Fibroblast of the conjunctiva (primary cell): ENCODE measurements at regions not wholly inside any gene's neighbourhood (a gene's known extent, or its start where the extent isn't known, plus 50 kb on each side); places are given as distances from the start of the nearest gene placed in this dataset.
"Not testable (repeated sequence)": the region's sequence is repeated elsewhere in the genome, so short reads cannot be mapped to it uniquely, and the experiment has no call there.

Experiments
- DNase-seq: peaks from one replicate; pipeline ENCODE4 v3.0.0-alpha.2; 2010; ENCODE audit warnings: low read depth

GRCh38 chr2:142575561-142575960 lies 301.9 kb upstream of the KYNU start:
- no peak for DNase-seq

- no peak for DNase-seq
Observed at GRCh38 chr2:142574388-142574787, 303.1 kb upstream of the KYNU start.

- DNase-seq, result no peak
Observed at GRCh38 chr2:142572346-142573132, 304.9 kb upstream of the KYNU start.

GRCh38 chr2:142571934-142572333 lies 305.5 kb upstream of the KYNU start:
- no peak for DNase-seq

GRCh38 chr2:142562900-142563299 lies 314.6 kb upstream of the KYNU start:
- no peak for DNase-seq

GRCh38 chr2:142561656-142562055 lies 315.8 kb upstream of the KYNU start:
- no peak for DNase-seq

GRCh38 chr2:142557391-142557790 lies 320.1 kb upstream of the KYNU start:
- DNase-seq, result no peak

- DNase-seq, result not testable (repeated sequence)
Observed at GRCh38 chr2:142545999-142546398, 331.5 kb upstream of the KYNU start.

- no peak for DNase-seq
Observed at GRCh38 chr2:142545036-142545435, 332.4 kb upstream of the KYNU start.

GRCh38 chr2:142544173-142544572 lies 333.3 kb upstream of the KYNU start:
- no peak for DNase-seq

- no peak for DNase-seq
Observed at GRCh38 chr2:142542431-142542910, 335.0 kb upstream of the KYNU start.

GRCh38 chr2:142536966-142537365 lies 340.5 kb upstream of the KYNU start:
- no peak for DNase-seq

- DNase-seq, result no peak
Observed at GRCh38 chr2:142536492-142536891, 341.0 kb upstream of the KYNU start.

- no peak for DNase-seq
Observed at GRCh38 chr2:142535311-142535710, 342.2 kb upstream of the KYNU start.

GRCh38 chr2:142533177-142533576 lies 344.3 kb upstream of the KYNU start:
- DNase-seq, result no peak

GRCh38 chr2:142531377-142531776 lies 346.1 kb upstream of the KYNU start:
- DNase-seq, result no peak

- DNase-seq, result no peak
Observed at GRCh38 chr2:142525720-142526119, 351.7 kb upstream of the KYNU start.

- DNase-seq, result no peak
Observed at GRCh38 chr2:142521492-142521891, 356.0 kb upstream of the KYNU start.

- DNase-seq, result no peak
Observed at GRCh38 chr2:142515493-142515892, 362.0 kb upstream of the KYNU start.

- no peak for DNase-seq
Observed at GRCh38 chr2:142509401-142509800, 368.1 kb upstream of the KYNU start.

- DNase-seq, result no peak
Observed at GRCh38 chr2:142504754-142505153, 372.7 kb upstream of the KYNU start.

- DNase-seq, result no peak
Observed at GRCh38 chr2:142502402-142502801, 371.6 kb upstream of the LRP1B start.

- no peak for DNase-seq
Observed at GRCh38 chr2:142495141-142495540, 364.3 kb upstream of the LRP1B start.

GRCh38 chr2:142489631-142490030 lies 358.8 kb upstream of the LRP1B start:
- DNase-seq, result not testable (repeated sequence)
